MM.1S (cell line): ENCODE measurements at regions not wholly inside any gene's neighbourhood (a gene's known extent, or its start where the extent isn't known, plus 50 kb on each side); places are given as distances from the start of the nearest gene placed in this dataset.

ENCODE experiments used
- DNase-seq: peaks from one replicate; pipeline ENCODE4 v3.0.0-alpha.2; 2015
- H2AFZ ChIP-seq: fragments of 300-600 bp; sonication (generic); 2 replicates; pipeline ENCODE4 v1.6.0; 2016; ENCODE audit warnings: antibody characterized with exemption, low read length
- H3F3A ChIP-seq: fragments of 300-600 bp; sonication (generic); 2 replicates; pipeline ENCODE4 v1.6.1; 2016; ENCODE audit warnings: mild to moderate bottlenecking, antibody characterized with exemption, low read length, moderate library complexity, mixed read lengths; ENCODE audit not compliant: insufficient read depth
- H3K27ac ChIP-seq: fragments of 300-600 bp; sonication (generic); 2 replicates; pipeline ENCODE4 v1.5.1; 2016; ENCODE audit warnings: mild to moderate bottlenecking, low read length
- H3K27me3 ChIP-seq: fragments of 300-600 bp; sonication (generic); replicated peaks from 2 replicates; pipeline ENCODE4 v1.6.0; 2016; ENCODE audit warnings: low read length; ENCODE audit not compliant: insufficient read depth
- H3K36me3 ChIP-seq: fragments of 300-600 bp; sonication (generic); replicated peaks from 2 replicates; pipeline ENCODE4 v1.6.1; 2016; ENCODE audit warnings: mild to moderate bottlenecking, low read length, mixed read lengths; ENCODE audit not compliant: insufficient read depth
- H3K4me1 ChIP-seq: fragments of 300-600 bp; sonication (generic); 2 replicates; pipeline ENCODE4 v1.6.1; 2016; ENCODE audit warnings: low read length, mixed read lengths
- H3K4me2 ChIP-seq: fragments of 300-600 bp; sonication (generic); 2 replicates; pipeline ENCODE4 v1.6.0; 2016; ENCODE audit warnings: low read depth, low read length
- H3K4me3 ChIP-seq: fragments of 300-600 bp; sonication (generic); 2 replicates; pipeline ENCODE4 v1.5.1; 2016; ENCODE audit warnings: low read length, mixed read lengths
- H3K79me2 ChIP-seq: fragments of 300-600 bp; sonication (generic); 2 replicates; pipeline ENCODE4 v1.6.1; 2016; ENCODE audit warnings: mixed run types, low read length, mixed read lengths
- H3K9ac ChIP-seq: fragments of 300-600 bp; sonication (generic); 2 replicates; pipeline ENCODE4 v1.6.1; 2016; ENCODE audit warnings: low read length, mixed read lengths
- H3K9me2 ChIP-seq: fragments of 300-600 bp; sonication (generic); replicated peaks from 2 replicates; pipeline ENCODE4 v1.6.1; 2016; ENCODE audit warnings: mild to moderate bottlenecking, low read length, mixed read lengths; ENCODE audit not compliant: insufficient read depth
- H3K9me3 ChIP-seq: fragments of 300-600 bp; sonication (generic); replicated peaks from 2 replicates; pipeline ENCODE4 v1.6.1; 2016; ENCODE audit warnings: mild to moderate bottlenecking, low read length, mixed read lengths; ENCODE audit not compliant: insufficient read depth
- H4K20me1 ChIP-seq: fragments of 300-600 bp; sonication (generic); 2 replicates; pipeline ENCODE4 v1.6.1; 2016; ENCODE audit warnings: mild to moderate bottlenecking, low read length, moderate library complexity, mixed read lengths; ENCODE audit not compliant: insufficient read depth
- CTCF ChIP-seq: fragments of 300-600 bp; sonication (generic); IDR thresholded peaks from 2 replicates; pipeline ENCODE4 v1.5.1; 2016; ENCODE audit warnings: antibody characterized with exemption, low read length, mixed read lengths
- EZH2 ChIP-seq: fragments of 300-600 bp; sonication (generic); optimal IDR thresholded peaks from 2 replicates; pipeline ENCODE3; 2017; ENCODE audit warnings: low read depth, mild to moderate bottlenecking, antibody characterized with exemption, low read length, mixed read lengths
- EZH2phosphoT487 ChIP-seq: fragments of 300-600 bp; sonication (generic); IDR thresholded peaks from 2 replicates; pipeline ENCODE4 v1.6.1; 2018; ENCODE audit warnings: antibody characterized with exemption, low read length

DNA sequence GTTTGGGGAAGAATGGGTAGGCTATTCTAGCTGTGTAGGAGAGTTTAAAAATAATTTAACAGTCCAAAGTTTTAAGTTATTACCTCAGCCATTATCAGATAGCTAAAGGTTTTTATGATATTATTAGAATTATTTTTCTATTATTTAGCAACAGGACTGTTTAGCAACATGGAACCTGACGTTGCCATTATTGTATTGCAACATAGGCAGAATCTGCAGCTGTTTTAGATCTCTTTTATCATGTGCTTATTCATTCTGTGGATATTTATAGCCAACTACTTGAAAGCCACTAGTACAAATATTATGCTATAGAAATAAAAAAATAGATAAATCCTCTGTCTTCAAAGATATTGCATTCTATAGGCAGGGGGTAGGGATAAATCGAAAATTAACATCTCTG is 382.0 kb upstream of the TRAM1L1 start:
- Histone ChIP-seq H3K27me3 (no peaks in the 10 kb centered on the region), H3K36me3 (no peaks in the 10 kb centered on the region), H3K4me1 (peaks cover 7% of the 10 kb centered on the region; the same call in 1 of the 2 replicates), H3K9ac (no peak overlapping the region), H3K9me3 (no peaks in the 10 kb centered on the region), H3K9me2 (no peaks in the 10 kb centered on the region), H4K20me1 (no peaks in the 10 kb centered on the region), H2AFZ (no peak overlapping the region), H3K4me3 (no peak overlapping the region), H3K27ac (no peak overlapping the region), H3K4me2 (no peak overlapping the region), H3F3A (no peaks in the 10 kb centered on the region; the same call in 1 of the 2 replicates), H3K79me2 (no peaks in the 10 kb centered on the region)
- TF ChIP-seq EZH2 (no peak), EZH2phosphoT487 (no peak), CTCF (no peak)
- DNase-seq = no peak

GRCh38 chr4:117474987-117475386 is 389.6 kb upstream of the TRAM1L1 start:
- Histone ChIP-seq H3K4me2 (no peak overlapping the region), H3K4me3 (no peak overlapping the region), H2AFZ (no peak overlapping the region), H3K36me3 (no peaks in the 10 kb centered on the region), H3K9me3 (no peaks in the 10 kb centered on the region), H3K27me3 (no peaks in the 10 kb centered on the region), H4K20me1 (no peaks in the 10 kb centered on the region), H3K9me2 (no peaks in the 10 kb centered on the region), H3F3A (no peaks in the 10 kb centered on the region; the same call in 1 of the 2 replicates), H3K9ac (no peak overlapping the region), H3K79me2 (no peaks in the 10 kb centered on the region), H3K4me1 (peaks cover 7% of the 10 kb centered on the region; the same call in 1 of the 2 replicates), H3K27ac (no peak overlapping the region)
- DNase-seq = no peak
- TF ChIP-seq EZH2 = no peak
- no peak for TF ChIP-seq CTCF
- no peak for TF ChIP-seq EZH2phosphoT487

DNA sequence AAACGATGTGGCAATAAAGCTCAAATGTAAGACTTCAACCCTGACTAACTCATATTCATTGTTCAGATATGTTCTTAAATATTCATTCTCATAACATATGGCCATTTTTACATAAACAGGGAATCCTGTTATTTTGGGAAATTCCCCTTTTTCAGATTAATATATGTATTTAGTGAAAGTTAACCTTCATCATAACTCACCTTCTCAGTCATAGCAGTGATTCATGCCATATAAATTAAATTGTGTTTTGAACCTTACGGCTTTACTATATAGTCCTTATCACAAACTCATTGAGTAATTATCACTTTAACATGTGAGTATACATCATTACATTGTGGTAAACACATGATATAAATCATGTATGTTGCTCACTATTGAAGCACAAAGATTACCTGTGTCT is 392.5 kb upstream of the TRAM1L1 start:
- Histone ChIP-seq H3K9me3 (no peaks in the 10 kb centered on the region), H3K79me2 (no peaks in the 10 kb centered on the region), H3K27me3 (no peaks in the 10 kb centered on the region), H2AFZ (no peak overlapping the region), H3F3A (no peaks in the 10 kb centered on the region), H3K27ac (no peak overlapping the region), H4K20me1 (no peaks in the 10 kb centered on the region), H3K4me2 (no peak overlapping the region), H3K9ac (no peak overlapping the region), H3K4me3 (no peak overlapping the region), H3K9me2 (no peaks in the 10 kb centered on the region), H3K4me1 (no peaks in the 10 kb centered on the region), H3K36me3 (no peaks in the 10 kb centered on the region)
- DNase-seq = no peak
- TF ChIP-seq EZH2phosphoT487 (no peak), CTCF (no peak), EZH2 (no peak)
